ENCODE measurements at regions not wholly inside any gene's neighbourhood (a gene's known extent, or its start where the extent isn't known, plus 50 kb on each side); places are given as distances from the start of the nearest gene placed in this dataset.

GRCh38 chr3:81303321-81303720 lies 458.1 kb downstream of the GBE1 start:
- no peak for TF ChIP-seq CTCF (IDR thresholded peaks at IDR 0.05)
- TF ChIP-seq POLR2A (IDR thresholded peaks at IDR 0.05) = no peak

Measured in Peyer's patch (tissue), 4 donors.